ENCODE measurements at regions not wholly inside any gene's neighbourhood (a gene's known extent, or its start where the extent isn't known, plus 50 kb on each side); places are given as distances from the start of the nearest gene placed in this dataset.
"Not testable (repeated sequence)": the region's sequence is repeated elsewhere in the genome, so short reads cannot be mapped to it uniquely, and the experiment has no call there.

DNA sequence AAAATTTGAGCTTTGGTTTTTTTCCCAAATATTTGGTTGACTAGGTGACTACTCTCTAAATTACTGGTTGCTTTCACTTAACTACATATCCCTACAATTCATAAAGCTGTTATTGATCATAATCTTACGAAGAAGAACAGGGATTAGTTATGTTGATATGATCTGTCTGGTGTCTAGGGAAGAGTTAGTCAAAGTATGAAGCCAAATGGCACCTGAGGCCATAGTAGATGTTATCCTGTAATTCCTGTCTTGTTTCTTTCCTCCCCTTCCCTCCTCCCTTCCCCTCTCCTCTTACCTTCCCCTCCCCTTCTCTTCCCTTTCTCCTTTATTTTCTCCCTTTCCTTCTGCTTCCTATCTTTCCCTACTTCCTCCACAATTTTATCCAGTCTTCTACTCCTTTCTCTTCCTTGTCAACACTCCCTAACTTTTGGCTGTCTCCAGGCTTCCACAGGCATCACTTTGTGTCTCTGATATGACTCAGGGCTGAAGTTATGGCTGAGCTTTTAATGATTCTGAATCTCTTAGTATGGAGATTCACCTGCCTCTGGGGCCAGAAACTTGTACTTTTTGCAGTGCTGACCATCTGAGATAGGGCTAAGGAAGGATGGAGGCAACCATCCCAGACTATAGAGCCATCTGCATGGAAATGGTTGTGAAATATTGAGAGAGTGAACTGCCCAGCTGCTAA is 149.9 kb upstream of the TCF4 start:
- H3K36me3 ChIP-seq (ENCODE audit: control insufficient read depth in 3 of 3, insufficient read depth in 3 of 3, low read length in 3 of 3), result no peaks in the 10 kb centered on the region
- no peaks in the 10 kb centered on the region for H3K4me1 ChIP-seq (ENCODE audit: control insufficient read depth in 3 of 3, insufficient read depth in 3 of 3, low read length in 3 of 3)
- H3K9ac ChIP-seq (ENCODE audit: low read depth in 1 of 3, low read length in 3 of 3), result no peak overlapping the region
- no peak overlapping the region for H3K27ac ChIP-seq (ENCODE audit: low read depth, low read length)
- H3K9me3 ChIP-seq (ENCODE audit: control insufficient read depth in 3 of 3, low read length in 3 of 3), result no peaks in the 10 kb centered on the region
- no peaks in the 10 kb centered on the region for H3K27me3 ChIP-seq (ENCODE audit: control insufficient read depth in 3 of 3, insufficient read depth in 3 of 3, low read length in 3 of 3)
- no peak overlapping the region for H3K4me3 ChIP-seq (ENCODE audit: low read length in 3 of 3)

DNA sequence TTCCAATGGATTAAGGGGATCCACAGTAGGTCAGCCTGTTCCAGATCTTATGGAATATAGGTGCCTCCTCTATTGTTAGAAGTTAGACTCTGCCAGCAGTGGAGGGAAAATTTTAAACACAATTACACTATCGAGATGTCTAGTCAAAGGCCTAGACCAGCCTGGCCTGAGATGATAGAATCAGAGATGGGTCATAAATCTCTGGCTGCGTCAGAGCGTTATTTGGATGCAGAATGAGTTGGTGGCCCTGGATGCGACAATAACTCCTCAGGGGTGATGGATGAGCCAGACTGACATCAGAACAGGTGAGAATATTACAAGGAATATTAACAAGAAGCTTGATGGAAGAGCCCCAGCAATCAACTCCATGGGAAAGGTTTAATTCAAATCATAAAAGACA is 149.3 kb upstream of the TCF4 start:
- no peaks in the 10 kb centered on the region for H3K4me1 ChIP-seq (ENCODE audit: control insufficient read depth in 3 of 3, insufficient read depth in 3 of 3, low read length in 3 of 3)
- no peaks in the 10 kb centered on the region for H3K9me3 ChIP-seq (ENCODE audit: control insufficient read depth in 3 of 3, low read length in 3 of 3)
- no peak overlapping the region for H3K4me3 ChIP-seq (ENCODE audit: low read length in 3 of 3)
- no peak overlapping the region for H3K9ac ChIP-seq (ENCODE audit: low read depth in 1 of 3, low read length in 3 of 3)
- no peak overlapping the region for H3K27ac ChIP-seq (ENCODE audit: low read depth, low read length)
- H3K27me3 ChIP-seq (ENCODE audit: control insufficient read depth in 3 of 3, insufficient read depth in 3 of 3, low read length in 3 of 3), result no peaks in the 10 kb centered on the region
- no peaks in the 10 kb centered on the region for H3K36me3 ChIP-seq (ENCODE audit: control insufficient read depth in 3 of 3, insufficient read depth in 3 of 3, low read length in 3 of 3)

DNA sequence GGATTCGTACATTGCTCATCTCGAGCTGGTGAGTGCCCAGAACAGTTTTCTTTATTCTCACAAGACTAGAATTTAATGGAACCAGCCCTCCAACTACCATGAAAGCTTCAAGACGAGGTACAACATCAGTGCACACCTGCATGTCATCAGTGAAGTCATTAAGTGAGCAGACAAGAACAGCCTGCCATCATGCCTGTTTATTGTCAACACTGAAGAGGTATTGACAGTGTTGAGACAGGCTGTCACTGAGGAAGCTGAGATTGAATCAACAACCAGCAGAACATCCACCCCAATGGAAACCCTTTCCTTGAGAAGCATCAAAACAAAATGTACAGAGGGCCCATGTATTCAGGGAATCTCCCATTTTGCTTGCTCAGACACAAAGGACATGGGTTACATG is 148.0 kb upstream of the TCF4 start:
- Histone ChIP-seq H3K27ac (ENCODE audit: low read depth, low read length) (no peak overlapping the region), H3K9ac (ENCODE audit: low read depth in 1 of 3, low read length in 3 of 3) (no peak overlapping the region), H3K27me3 (ENCODE audit: control insufficient read depth in 3 of 3, insufficient read depth in 3 of 3, low read length in 3 of 3) (no peaks in the 10 kb centered on the region), H3K9me3 (ENCODE audit: control insufficient read depth in 3 of 3, low read length in 3 of 3) (no peaks in the 10 kb centered on the region), H3K4me1 (ENCODE audit: control insufficient read depth in 3 of 3, insufficient read depth in 3 of 3, low read length in 3 of 3) (no peaks in the 10 kb centered on the region), H3K36me3 (ENCODE audit: control insufficient read depth in 3 of 3, insufficient read depth in 3 of 3, low read length in 3 of 3) (no peaks in the 10 kb centered on the region), H3K4me3 (ENCODE audit: low read length in 3 of 3) (no peak overlapping the region)

DNA sequence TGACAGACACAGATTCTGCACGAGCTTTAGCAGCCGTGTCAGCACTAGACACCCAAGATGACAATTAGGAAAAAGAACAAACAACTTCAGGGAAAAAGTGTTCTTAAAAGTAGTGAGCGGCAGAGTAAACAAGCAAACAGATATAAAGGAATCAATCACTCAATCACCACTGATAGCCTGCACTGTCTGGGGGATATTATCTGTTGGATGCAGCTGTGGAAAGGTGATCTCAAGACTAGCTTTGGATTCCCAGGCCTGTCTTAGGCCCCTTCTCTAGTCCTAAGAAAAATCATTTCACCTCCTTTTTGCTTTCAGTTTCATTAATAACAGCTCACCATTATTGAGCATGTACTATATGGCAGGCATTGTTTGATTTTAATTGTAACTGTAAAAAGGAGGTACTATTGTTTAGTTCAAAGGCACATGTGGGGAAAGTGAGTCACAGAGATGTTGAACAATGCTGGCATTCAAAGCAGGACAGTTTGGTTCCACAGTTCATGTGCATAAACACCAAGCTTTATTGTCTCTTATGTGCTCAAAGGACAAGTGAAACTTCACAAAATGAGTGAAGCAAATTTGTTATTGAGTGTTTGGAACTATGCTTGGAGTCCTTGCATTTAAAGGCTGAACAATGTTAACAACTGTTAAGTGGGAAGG is 147.3 kb upstream of the TCF4 start:
- no peaks in the 10 kb centered on the region for H3K9me3 ChIP-seq (ENCODE audit: control insufficient read depth in 3 of 3, low read length in 3 of 3)
- H3K36me3 ChIP-seq (ENCODE audit: control insufficient read depth in 3 of 3, insufficient read depth in 3 of 3, low read length in 3 of 3), result no peaks in the 10 kb centered on the region
- no peaks in the 10 kb centered on the region for H3K27me3 ChIP-seq (ENCODE audit: control insufficient read depth in 3 of 3, insufficient read depth in 3 of 3, low read length in 3 of 3)
- no peak overlapping the region for H3K4me3 ChIP-seq (ENCODE audit: low read length in 3 of 3)
- H3K27ac ChIP-seq (ENCODE audit: low read depth, low read length), result no peak overlapping the region
- no peaks in the 10 kb centered on the region for H3K4me1 ChIP-seq (ENCODE audit: control insufficient read depth in 3 of 3, insufficient read depth in 3 of 3, low read length in 3 of 3)
- no peak overlapping the region for H3K9ac ChIP-seq (ENCODE audit: low read depth in 1 of 3, low read length in 3 of 3)

DNA sequence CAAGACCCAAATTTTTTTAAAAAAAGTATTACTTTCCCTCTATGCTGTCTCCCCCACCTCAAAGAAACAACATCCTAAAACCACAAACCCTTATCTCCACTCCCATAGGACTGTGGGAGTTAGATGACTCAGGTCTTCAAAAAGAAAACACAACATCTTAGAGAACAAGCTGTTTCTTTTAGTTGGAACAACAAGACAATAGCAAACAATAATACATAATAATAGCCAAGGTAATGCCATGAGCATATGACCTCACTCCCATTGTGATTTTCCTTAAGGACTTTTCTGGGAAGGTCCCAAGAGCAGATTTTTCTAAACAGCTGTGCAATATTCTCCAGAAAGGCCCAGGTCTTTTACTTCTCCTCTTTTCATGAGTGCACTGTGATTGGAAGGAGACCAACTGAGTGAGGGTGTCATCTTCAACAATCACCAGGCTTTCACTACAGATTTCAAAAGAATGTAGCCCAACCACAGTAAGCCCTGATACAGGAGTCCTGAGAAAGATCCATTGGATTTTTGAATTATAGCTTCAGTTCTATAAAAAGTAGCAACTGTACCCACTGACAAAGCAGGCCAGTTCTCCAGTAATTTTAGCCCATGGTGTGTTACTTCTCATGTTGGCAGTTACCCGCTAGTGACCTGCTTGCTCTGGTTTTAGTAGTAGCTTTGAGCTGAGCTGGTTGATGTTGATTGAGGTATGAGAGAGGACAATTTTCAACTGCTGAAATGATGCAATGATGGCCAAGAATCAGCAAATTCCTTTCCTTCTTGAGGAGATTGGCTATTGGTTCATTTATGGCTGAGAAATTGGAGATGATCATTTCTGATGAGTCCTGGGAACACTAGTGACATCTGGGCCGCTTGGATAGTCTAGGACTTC is 144.5 kb upstream of the TCF4 start:
- Histone ChIP-seq H3K4me3 (ENCODE audit: low read length in 3 of 3) (no peak overlapping the region), H3K27me3 (ENCODE audit: control insufficient read depth in 3 of 3, insufficient read depth in 3 of 3, low read length in 3 of 3) (no peaks in the 10 kb centered on the region), H3K27ac (ENCODE audit: low read depth, low read length) (no peak overlapping the region), H3K9ac (ENCODE audit: low read depth in 1 of 3, low read length in 3 of 3) (no peak overlapping the region), H3K36me3 (ENCODE audit: control insufficient read depth in 3 of 3, insufficient read depth in 3 of 3, low read length in 3 of 3) (no peaks in the 10 kb centered on the region), H3K4me1 (ENCODE audit: control insufficient read depth in 3 of 3, insufficient read depth in 3 of 3, low read length in 3 of 3) (no peaks in the 10 kb centered on the region), H3K9me3 (ENCODE audit: control insufficient read depth in 3 of 3, low read length in 3 of 3) (no peaks in the 10 kb centered on the region)

DNA sequence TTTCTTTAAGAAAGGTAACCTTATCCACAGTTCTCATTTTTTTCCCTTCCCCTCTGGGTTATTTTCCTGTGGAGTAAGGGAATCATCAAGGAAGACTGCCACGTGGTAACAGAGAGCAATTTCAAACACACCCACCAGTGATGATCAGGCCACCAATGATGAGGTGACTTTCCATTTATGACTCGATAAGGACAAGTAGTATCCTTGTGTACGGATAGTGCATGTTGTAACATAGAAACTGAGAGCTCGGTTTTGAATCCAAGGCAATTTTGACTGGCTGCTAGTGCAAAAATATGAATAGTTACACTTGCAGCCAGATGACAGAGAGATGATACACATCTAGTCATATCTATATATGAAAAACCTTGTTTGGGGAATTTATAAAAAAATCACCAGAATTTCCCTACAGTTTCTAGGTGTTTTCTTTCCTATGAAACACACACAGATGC is 143.6 kb upstream of the TCF4 start:
- Histone ChIP-seq H3K4me1 (ENCODE audit: control insufficient read depth in 3 of 3, insufficient read depth in 3 of 3, low read length in 3 of 3) (no peaks in the 10 kb centered on the region), H3K4me3 (ENCODE audit: low read length in 3 of 3) (no peak overlapping the region), H3K9me3 (ENCODE audit: control insufficient read depth in 3 of 3, low read length in 3 of 3) (no peaks in the 10 kb centered on the region), H3K27ac (ENCODE audit: low read depth, low read length) (no peak overlapping the region), H3K36me3 (ENCODE audit: control insufficient read depth in 3 of 3, insufficient read depth in 3 of 3, low read length in 3 of 3) (no peaks in the 10 kb centered on the region), H3K27me3 (ENCODE audit: control insufficient read depth in 3 of 3, insufficient read depth in 3 of 3, low read length in 3 of 3) (no peaks in the 10 kb centered on the region), H3K9ac (ENCODE audit: low read depth in 1 of 3, low read length in 3 of 3) (no peak overlapping the region)

DNA sequence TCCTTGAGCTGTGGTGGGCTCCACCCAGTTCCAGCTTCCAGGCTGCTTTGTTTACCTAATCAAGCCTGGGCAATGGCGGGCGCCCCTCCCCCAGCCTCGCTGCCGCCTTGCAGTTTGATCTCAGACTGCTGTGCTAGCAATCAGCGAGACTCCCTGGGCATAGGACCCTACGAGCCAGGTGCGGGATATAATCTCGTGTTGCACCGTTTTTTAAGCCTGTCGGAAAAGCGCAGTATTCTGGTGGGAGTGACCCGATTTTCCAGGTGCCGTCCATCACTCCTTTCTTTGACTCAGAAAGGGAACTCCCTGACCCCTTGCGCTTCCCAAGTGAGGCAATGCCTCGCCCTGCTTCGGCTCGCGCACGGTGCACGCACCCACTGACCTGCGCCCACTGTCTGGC is 133.0 kb upstream of the TCF4 start:
- H3K4me1 ChIP-seq (ENCODE audit: control insufficient read depth in 3 of 3, insufficient read depth in 3 of 3, low read length in 3 of 3); H3K9me3 ChIP-seq (ENCODE audit: control insufficient read depth in 3 of 3, low read length in 3 of 3); H3K9ac ChIP-seq (ENCODE audit: low read depth in 1 of 3, low read length in 3 of 3); H3K4me3 ChIP-seq (ENCODE audit: low read length in 3 of 3); H3K27ac ChIP-seq (ENCODE audit: low read depth, low read length); H3K27me3 ChIP-seq (ENCODE audit: control insufficient read depth in 3 of 3, insufficient read depth in 3 of 3, low read length in 3 of 3); H3K36me3 ChIP-seq (ENCODE audit: control insufficient read depth in 3 of 3, insufficient read depth in 3 of 3, low read length in 3 of 3): not testable (repeated sequence)

DNA sequence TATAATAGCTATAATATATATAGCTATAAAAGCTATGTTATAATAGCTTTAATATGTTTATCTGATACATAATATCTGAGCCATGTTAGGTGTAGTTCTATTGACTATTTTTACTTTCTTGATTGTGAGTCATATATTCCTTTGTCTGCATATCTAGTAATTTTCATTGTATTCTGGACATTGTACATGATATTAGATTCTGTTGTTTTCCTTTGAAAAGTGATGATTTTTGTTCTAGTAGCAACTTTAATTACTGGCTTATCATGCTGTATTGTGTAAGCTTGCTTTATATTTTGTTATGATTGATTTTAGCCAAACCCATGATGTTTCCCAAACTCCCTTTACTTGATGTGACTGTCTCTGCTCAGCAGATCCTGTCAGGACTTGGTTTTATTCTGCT is 125.7 kb upstream of the TCF4 start:
- no peak overlapping the region for H3K9ac ChIP-seq (ENCODE audit: low read depth in 1 of 3, low read length in 3 of 3)
- no peaks in the 10 kb centered on the region for H3K27me3 ChIP-seq (ENCODE audit: control insufficient read depth in 3 of 3, insufficient read depth in 3 of 3, low read length in 3 of 3)
- H3K9me3 ChIP-seq (ENCODE audit: control insufficient read depth in 3 of 3, low read length in 3 of 3), result peaks cover 0 to 9% (median 4%) of the 10 kb centered on the region in 3 donors
- no peak overlapping the region for H3K27ac ChIP-seq (ENCODE audit: low read depth, low read length)
- no peaks in the 10 kb centered on the region for H3K4me1 ChIP-seq (ENCODE audit: control insufficient read depth in 3 of 3, insufficient read depth in 3 of 3, low read length in 3 of 3)
- no peaks in the 10 kb centered on the region for H3K36me3 ChIP-seq (ENCODE audit: control insufficient read depth in 3 of 3, insufficient read depth in 3 of 3, low read length in 3 of 3)
- no peak overlapping the region for H3K4me3 ChIP-seq (ENCODE audit: low read length in 3 of 3)

DNA sequence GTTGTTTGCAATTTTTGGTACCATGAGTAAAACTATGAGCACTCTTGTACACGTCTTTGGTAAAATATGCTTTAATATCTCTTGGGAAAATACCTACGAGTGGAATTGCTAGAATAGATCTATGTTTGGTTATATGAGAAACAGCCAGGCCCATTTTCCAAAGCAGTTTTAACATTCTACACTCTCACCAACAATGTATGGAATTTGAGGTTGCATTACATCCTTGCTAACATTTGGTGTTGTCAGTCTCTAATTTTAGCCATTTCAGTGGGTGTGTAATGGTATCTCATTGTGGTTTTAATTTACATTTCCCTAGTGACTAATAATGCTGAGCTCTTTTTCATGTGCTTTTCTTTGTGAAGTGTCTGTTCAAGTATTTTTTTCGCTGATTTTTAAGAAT is 118.9 kb upstream of the TCF4 start:
- H3K9ac ChIP-seq (ENCODE audit: low read depth in 1 of 3, low read length in 3 of 3), result no peak overlapping the region
- no peak overlapping the region for H3K4me3 ChIP-seq (ENCODE audit: low read length in 3 of 3)
- no peak overlapping the region for H3K27ac ChIP-seq (ENCODE audit: low read depth, low read length)
- no peaks in the 10 kb centered on the region for H3K4me1 ChIP-seq (ENCODE audit: control insufficient read depth in 3 of 3, insufficient read depth in 3 of 3, low read length in 3 of 3)
- no peaks in the 10 kb centered on the region for H3K36me3 ChIP-seq (ENCODE audit: control insufficient read depth in 3 of 3, insufficient read depth in 3 of 3, low read length in 3 of 3)
- no peaks in the 10 kb centered on the region for H3K27me3 ChIP-seq (ENCODE audit: control insufficient read depth in 3 of 3, insufficient read depth in 3 of 3, low read length in 3 of 3)
- H3K9me3 ChIP-seq (ENCODE audit: control insufficient read depth in 3 of 3, low read length in 3 of 3), result no peaks in the 10 kb centered on the region

DNA sequence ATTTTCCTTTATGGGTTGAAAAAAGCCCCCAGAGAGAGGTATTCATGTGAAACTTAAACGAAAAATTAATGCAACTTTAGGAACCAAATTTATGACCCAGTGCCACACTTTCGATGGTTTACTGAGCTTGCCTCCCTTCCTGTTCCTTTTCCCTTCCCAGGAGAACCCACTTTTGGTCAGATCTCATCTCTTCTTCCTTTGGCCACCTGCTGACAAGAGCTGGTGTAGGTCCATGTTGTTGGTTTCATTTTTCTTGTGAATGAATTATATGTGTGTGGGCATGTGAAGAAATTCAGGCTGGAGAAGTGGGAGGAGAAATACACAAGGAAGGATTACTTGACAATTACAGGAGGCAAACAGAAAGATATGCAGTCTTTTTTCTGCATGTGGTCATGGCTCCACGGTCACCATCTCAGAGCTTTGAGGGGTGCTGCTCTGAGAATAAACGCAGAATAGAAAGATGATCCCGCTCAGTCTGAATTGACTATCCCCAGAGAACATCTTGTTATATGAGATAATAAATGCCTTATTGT is 111.3 kb upstream of the TCF4 start:
- H3K27me3 ChIP-seq (ENCODE audit: control insufficient read depth in 3 of 3, insufficient read depth in 3 of 3, low read length in 3 of 3), result no peaks in the 10 kb centered on the region
- no peak overlapping the region for H3K4me3 ChIP-seq (ENCODE audit: low read length in 3 of 3)
- no peaks in the 10 kb centered on the region for H3K4me1 ChIP-seq (ENCODE audit: control insufficient read depth in 3 of 3, insufficient read depth in 3 of 3, low read length in 3 of 3)
- H3K27ac ChIP-seq (ENCODE audit: low read depth, low read length), result no peak overlapping the region
- no peak overlapping the region for H3K9ac ChIP-seq (ENCODE audit: low read depth in 1 of 3, low read length in 3 of 3)
- H3K36me3 ChIP-seq (ENCODE audit: control insufficient read depth in 3 of 3, insufficient read depth in 3 of 3, low read length in 3 of 3), result no peaks in the 10 kb centered on the region
- no peaks in the 10 kb centered on the region for H3K9me3 ChIP-seq (ENCODE audit: control insufficient read depth in 3 of 3, low read length in 3 of 3)
